BE2C (cell line): ENCODE measurements at regions not wholly inside any gene's neighbourhood (a gene's known extent, or its start where the extent isn't known, plus 50 kb on each side); places are given as distances from the start of the nearest gene placed in this dataset.
"Not testable (repeated sequence)": the region's sequence is repeated elsewhere in the genome, so short reads cannot be mapped to it uniquely, and the experiment has no call there.

Experiments
- DNase-seq: peaks from one replicate; pipeline ENCODE4 v3.0.0-alpha.2; 2020
- H3K27me3 ChIP-seq: fragments of 250-450 bp; sonication (Bioruptor Pico); 2 replicates; pipeline ENCODE4 v1.5.1; 2020; ENCODE audit warnings: mild to moderate bottlenecking
- H3K36me3 ChIP-seq: fragments of 250-450 bp; sonication (Bioruptor Pico); 2 replicates; pipeline ENCODE4 v1.5.1; 2020; ENCODE audit warnings: mild to moderate bottlenecking
- H3K4me1 ChIP-seq: fragments of 250-450 bp; sonication (Bioruptor Pico); 2 replicates; pipeline ENCODE4 v1.5.1; 2020
- H3K4me3 ChIP-seq: 2 replicates; pipeline ENCODE4 v1.5.1; 2011; ENCODE audit warnings: low read depth, low read length
- H3K9me3 ChIP-seq: fragments of 250-450 bp; sonication (Bioruptor Pico); 2 replicates; pipeline ENCODE4 v1.5.1; 2020
- TF ChIP-seq, protein P1 (sequence below): IDR thresholded peaks from 2 replicates; pipeline ENCODE4 v1.5.1; 2012; ENCODE audit warnings: mild to moderate bottlenecking, low read depth, low read length

DNA sequence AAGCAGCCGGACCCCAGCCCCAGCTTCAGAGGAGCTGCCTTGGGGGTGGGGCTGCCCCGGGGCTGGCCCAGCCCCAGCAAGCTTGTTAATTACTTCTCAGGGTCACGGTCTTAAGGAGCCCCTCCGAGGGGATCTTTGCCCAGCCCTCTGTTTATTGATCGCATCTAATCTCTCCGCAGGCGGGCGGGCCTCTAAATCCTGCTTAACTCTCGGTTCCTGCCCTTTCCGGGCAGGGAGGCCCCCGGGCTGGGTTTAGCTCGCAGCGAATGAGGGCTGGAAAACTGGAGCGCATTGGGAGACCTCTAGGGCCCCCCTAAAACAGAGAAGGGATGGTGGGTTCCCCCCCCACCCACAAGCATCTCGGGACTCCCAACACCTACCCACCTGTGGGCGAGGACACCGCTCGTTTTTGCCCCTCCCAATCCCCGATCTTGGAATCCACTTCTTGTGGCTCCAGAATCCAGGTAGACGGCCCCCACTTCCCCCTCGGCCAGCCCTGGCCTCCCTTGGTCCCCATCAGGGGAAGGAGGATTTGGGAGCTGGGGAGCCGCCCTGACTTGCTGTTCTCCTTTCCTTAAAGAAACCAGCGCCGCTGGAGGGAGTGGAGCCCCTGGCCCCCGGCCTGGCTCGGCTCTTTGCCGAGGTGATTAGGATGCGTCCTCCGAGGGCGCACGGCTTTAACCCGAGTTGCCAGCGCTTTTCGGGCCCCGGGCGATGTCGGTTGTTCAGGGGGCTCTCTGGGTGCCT lies 59.5 kb upstream of the ADGRL1 start:
- Histone ChIP-seq H3K27me3 (peaks cover 18% of the 10 kb centered on the region; the same call in 1 of the 2 replicates), H3K36me3 (no peaks in the 10 kb centered on the region), H3K4me3 (no peak overlapping the region), H3K4me1 (no peaks in the 10 kb centered on the region), H3K9me3 (no peaks in the 10 kb centered on the region)
- no peak for DNase-seq
- TF ChIP-seq, protein P1, sequence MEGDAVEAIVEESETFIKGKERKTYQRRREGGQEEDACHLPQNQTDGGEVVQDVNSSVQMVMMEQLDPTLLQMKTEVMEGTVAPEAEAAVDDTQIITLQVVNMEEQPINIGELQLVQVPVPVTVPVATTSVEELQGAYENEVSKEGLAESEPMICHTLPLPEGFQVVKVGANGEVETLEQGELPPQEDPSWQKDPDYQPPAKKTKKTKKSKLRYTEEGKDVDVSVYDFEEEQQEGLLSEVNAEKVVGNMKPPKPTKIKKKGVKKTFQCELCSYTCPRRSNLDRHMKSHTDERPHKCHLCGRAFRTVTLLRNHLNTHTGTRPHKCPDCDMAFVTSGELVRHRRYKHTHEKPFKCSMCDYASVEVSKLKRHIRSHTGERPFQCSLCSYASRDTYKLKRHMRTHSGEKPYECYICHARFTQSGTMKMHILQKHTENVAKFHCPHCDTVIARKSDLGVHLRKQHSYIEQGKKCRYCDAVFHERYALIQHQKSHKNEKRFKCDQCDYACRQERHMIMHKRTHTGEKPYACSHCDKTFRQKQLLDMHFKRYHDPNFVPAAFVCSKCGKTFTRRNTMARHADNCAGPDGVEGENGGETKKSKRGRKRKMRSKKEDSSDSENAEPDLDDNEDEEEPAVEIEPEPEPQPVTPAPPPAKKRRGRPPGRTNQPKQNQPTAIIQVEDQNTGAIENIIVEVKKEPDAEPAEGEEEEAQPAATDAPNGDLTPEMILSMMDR = no peak

DNA sequence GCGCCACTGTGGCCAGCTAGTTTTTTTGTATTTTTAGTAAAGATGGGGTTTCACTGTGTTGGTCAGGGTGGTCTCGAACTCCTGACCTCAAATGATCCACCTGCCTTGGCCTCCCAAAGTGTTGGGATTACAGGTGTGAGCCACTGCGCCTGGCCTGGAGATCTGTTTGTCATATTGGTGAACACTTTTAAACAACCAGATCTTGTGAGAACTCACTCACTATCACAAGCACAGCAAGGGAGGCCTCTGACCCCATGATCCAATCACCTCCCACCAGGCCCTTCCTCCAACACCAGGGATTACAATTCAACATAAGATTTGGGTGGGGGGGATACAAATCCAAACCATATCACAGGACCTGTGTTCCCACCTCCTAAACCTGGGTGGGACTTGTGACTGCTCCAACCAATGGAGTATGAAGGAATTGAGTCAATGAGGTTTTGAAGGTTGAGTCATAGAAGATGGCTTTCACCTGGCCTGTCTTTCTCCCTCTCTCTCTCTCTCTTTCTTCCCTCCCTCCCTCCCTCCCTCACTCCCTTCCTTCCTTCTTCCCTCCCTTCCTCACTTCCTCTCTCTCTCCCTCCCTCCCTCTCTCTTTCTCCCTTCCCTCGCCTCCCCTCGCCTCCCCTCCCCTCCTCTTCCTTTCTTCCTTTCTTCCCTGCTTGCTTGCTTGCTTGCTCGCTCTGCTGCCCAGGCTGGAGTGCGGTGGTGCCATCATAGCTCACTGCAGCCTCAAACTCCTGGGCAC lies 50.1 kb upstream of the ADGRL1 start:
- H3K4me1 ChIP-seq, DNase-seq, H3K27me3 ChIP-seq, H3K9me3 ChIP-seq, H3K36me3 ChIP-seq, H3K4me3 ChIP-seq: not testable (repeated sequence)
